CD8-positive, alpha-beta memory T cell (primary cell): ENCODE measurements at regions not wholly inside any gene's neighbourhood (a gene's known extent, or its start where the extent isn't known, plus 50 kb on each side); places are given as distances from the start of the nearest gene placed in this dataset.

ENCODE experiments used
- CTCF ChIA-PET: fragments of 350-600 bp; sonication (Branson Sonifier 250); formaldehyde crosslinking; loops from one replicate; lab custom pipeline; 2021; ENCODE audit warnings: antibody characterized with exemption; lab: Charles Lee
- POLR2A ChIA-PET: fragments of 350-600 bp; sonication (Branson Sonifier 250); formaldehyde crosslinking; loops from one replicate; lab custom pipeline; 2021; ENCODE audit warnings: antibody characterized with exemption; lab: Charles Lee
- DNase-seq, 5 donors: peaks; one replicate each; pipeline versions ENCODE4 v3.0.0 to v3.0.0-alpha.2; 2020 to 2022; ENCODE audit warnings: mixed read lengths in 1 of 5
- H3K27ac ChIP-seq: one replicate; pipeline ENCODE4 v1.7.0; 2013; ENCODE audit warnings: low read depth, mild to moderate bottlenecking, low read length, moderate library complexity
- H3K27me3 ChIP-seq: 2 replicates; pipeline ENCODE4 v1.7.0; 2013; ENCODE audit warnings: low read length, mild to moderate bottlenecking; ENCODE audit not compliant: insufficient read depth, poor library complexity, severe bottlenecking
- H3K36me3 ChIP-seq: 2 replicates; pipeline ENCODE4 v1.7.0; 2013; ENCODE audit warnings: mild to moderate bottlenecking, low read length, moderate library complexity; ENCODE audit not compliant: insufficient read depth
- H3K4me1 ChIP-seq: 2 replicates; pipeline ENCODE4 v1.7.0; 2013; ENCODE audit warnings: mild to moderate bottlenecking, low read length, moderate library complexity; ENCODE audit not compliant: insufficient read depth
- H3K4me3 ChIP-seq: 2 replicates; pipeline ENCODE4 v1.7.0; 2013; ENCODE audit warnings: mild to moderate bottlenecking, low read length
- H3K9me3 ChIP-seq: 2 replicates; pipeline ENCODE4 v1.7.0; 2013; ENCODE audit warnings: mild to moderate bottlenecking, low read length
- H3K27ac Mint-ChIP-seq, 8 donors: one replicate each; pipeline ENCODE4 v1.8.0; 2020 to 2021; ENCODE audit warnings: mixed read lengths in 8 of 8, mild to moderate bottlenecking in 6 of 8, inconsistent platforms in 3 of 8, moderate library complexity in 3 of 8
- H3K27me3 Mint-ChIP-seq, 2 donors: one replicate each; pipeline ENCODE4 v1.8.0; 2020 to 2021; ENCODE audit warnings: mixed read lengths in 2 of 2, mild to moderate bottlenecking in 1 of 2, moderate library complexity in 1 of 2
- H3K36me3 Mint-ChIP-seq, 3 donors: one replicate each; pipeline ENCODE4 v1.8.0; 2020 to 2021; ENCODE audit warnings: mixed read lengths in 3 of 3, inconsistent platforms in 1 of 3, mild to moderate bottlenecking in 1 of 3
- H3K4me1 Mint-ChIP-seq, 3 donors: one replicate each; pipeline ENCODE4 v1.8.0; 2020 to 2021; ENCODE audit warnings: mixed read lengths in 3 of 3, inconsistent platforms in 1 of 3, mild to moderate bottlenecking in 1 of 3
- H3K4me3 Mint-ChIP-seq, 7 donors: one replicate each; pipeline ENCODE4 v1.8.0; 2020 to 2021; ENCODE audit warnings: mixed read lengths in 7 of 7, mild to moderate bottlenecking in 6 of 7, moderate library complexity in 4 of 7, inconsistent platforms in 2 of 7
- H3K9me3 Mint-ChIP-seq, 5 donors: one replicate each; pipeline ENCODE4 v1.8.0; 2020 to 2022; ENCODE audit warnings: mixed read lengths in 5 of 5, mild to moderate bottlenecking in 3 of 5, moderate library complexity in 2 of 5, inconsistent platforms in 1 of 5

- Mint-ChIP-seq H3K27me3 (peaks cover 0 to 3% of the 10 kb centered on the region in 2 donors), H3K36me3 (no peaks in the 10 kb centered on the region), H3K27ac (peak overlapping the region; percentile 77 to 93 (median 86)), H3K9me3 (no peaks in the 10 kb centered on the region), H3K4me3 (peak overlapping the region; percentile 13 to 58 (median 53)), H3K4me1 (peaks cover 33 to 51% (median 38%) of the 10 kb centered on the region in 3 donors)
- H3K4me1 ChIP-seq: peaks cover 38% of the 10 kb centered on the region
- H3K4me3 ChIP-seq: no peak overlapping the region
- ChIA-PET CTCF (interaction anchor here (1.2 kb wide), 1 partner anchor 40 kb away, joined by 4 read pairs; no protein-coding TSS in a partner anchor), POLR2A (no interaction called here)
- H3K27me3 ChIP-seq: no peaks in the 10 kb centered on the region
- H3K9me3 ChIP-seq: no peaks in the 10 kb centered on the region
- DNase-seq: peak in 4 of 5 donors; percentile 9 to 52 (median 38)
- H3K36me3 ChIP-seq: no peaks in the 10 kb centered on the region
- H3K27ac ChIP-seq: no peak overlapping the region
Observed at GRCh38 chr2:217610401-217610814, 392.4 kb downstream of the TNS1 start.

DNA sequence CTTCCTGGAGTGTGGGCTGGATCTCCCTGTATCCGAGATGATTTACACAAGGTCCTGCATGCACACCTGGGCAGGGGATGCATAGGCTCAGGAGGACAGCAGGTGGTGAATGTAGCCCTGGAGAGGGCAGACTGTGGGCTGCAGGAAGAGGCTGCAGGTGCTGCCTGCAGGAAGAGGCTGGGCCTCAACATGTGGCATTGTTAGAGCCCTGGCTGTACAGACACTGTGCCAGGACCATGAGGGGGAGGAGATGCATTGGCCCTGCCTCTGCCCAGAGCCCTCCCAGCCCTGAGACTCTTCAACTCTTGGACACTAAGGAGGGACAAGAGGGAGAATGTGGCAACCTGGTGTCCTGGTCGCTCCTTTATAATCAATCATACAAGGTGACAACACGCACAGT lies 392.8 kb downstream of the TNS1 start:
- no peak for DNase-seq
- Histone ChIP-seq H3K9me3 (no peaks in the 10 kb centered on the region), H3K4me1 (peaks cover 38% of the 10 kb centered on the region), H3K36me3 (no peaks in the 10 kb centered on the region), H3K27ac (no peak overlapping the region), H3K27me3 (no peaks in the 10 kb centered on the region), H3K4me3 (no peak overlapping the region)
- Mint-ChIP-seq H3K4me3 (peak overlapping the region in 3 of 7 donors; percentile 53 to 58 (median 55)), H3K36me3 (no peaks in the 10 kb centered on the region), H3K27ac (peak overlapping the region in 7 of 8 donors; percentile 77 to 93 (median 83)), H3K4me1 (peaks cover 33 to 51% (median 38%) of the 10 kb centered on the region in 3 donors), H3K27me3 (peaks cover 3 to 4% of the 10 kb centered on the region in 2 donors), H3K9me3 (no peaks in the 10 kb centered on the region)
- ChIA-PET CTCF (no interaction called here), POLR2A (no interaction called here)

- H3K4me1 Mint-ChIP-seq: peaks cover 25 to 41% (median 29%) of the 10 kb centered on the region in 3 donors
- CTCF ChIA-PET: no interaction called here
- no peak for DNase-seq
- H3K9me3 Mint-ChIP-seq: no peaks in the 10 kb centered on the region
- Histone ChIP-seq H3K9me3 (no peaks in the 10 kb centered on the region), H3K4me1 (peaks cover 27% of the 10 kb centered on the region), H3K4me3 (no peak overlapping the region), H3K27ac (no peak overlapping the region), H3K36me3 (no peaks in the 10 kb centered on the region), H3K27me3 (no peaks in the 10 kb centered on the region)
- H3K27me3 Mint-ChIP-seq: peaks cover 5 to 6% of the 10 kb centered on the region in 2 donors
- no peak overlapping the region for H3K4me3 Mint-ChIP-seq
- POLR2A ChIA-PET: no interaction called here
- no peaks in the 10 kb centered on the region for H3K36me3 Mint-ChIP-seq
- peak overlapping the region in 2 of 8 donors; percentile 17 to 43 for H3K27ac Mint-ChIP-seq
Observed at GRCh38 chr2:217606296-217606695, 396.5 kb downstream of the TNS1 start.

GRCh38 chr2:217604527-217605194 lies 398.1 kb downstream of the TNS1 start:
- ChIA-PET CTCF (no interaction called here), POLR2A (no interaction called here)
- Histone ChIP-seq H3K9me3 (no peaks in the 10 kb centered on the region), H3K27ac (no peak overlapping the region), H3K4me3 (no peak overlapping the region), H3K4me1 (peaks cover 11% of the 10 kb centered on the region), H3K27me3 (no peaks in the 10 kb centered on the region), H3K36me3 (no peaks in the 10 kb centered on the region)
- Mint-ChIP-seq H3K4me1 (peaks cover 9 to 25% (median 12%) of the 10 kb centered on the region in 3 donors), H3K36me3 (peaks cover 0 to 1% (median 0%) of the 10 kb centered on the region in 3 donors), H3K9me3 (no peaks in the 10 kb centered on the region), H3K4me3 (no peak overlapping the region), H3K27me3 (peaks cover 5 to 10% of the 10 kb centered on the region in 2 donors), H3K27ac (no peak overlapping the region)
- DNase-seq: no peak

DNA sequence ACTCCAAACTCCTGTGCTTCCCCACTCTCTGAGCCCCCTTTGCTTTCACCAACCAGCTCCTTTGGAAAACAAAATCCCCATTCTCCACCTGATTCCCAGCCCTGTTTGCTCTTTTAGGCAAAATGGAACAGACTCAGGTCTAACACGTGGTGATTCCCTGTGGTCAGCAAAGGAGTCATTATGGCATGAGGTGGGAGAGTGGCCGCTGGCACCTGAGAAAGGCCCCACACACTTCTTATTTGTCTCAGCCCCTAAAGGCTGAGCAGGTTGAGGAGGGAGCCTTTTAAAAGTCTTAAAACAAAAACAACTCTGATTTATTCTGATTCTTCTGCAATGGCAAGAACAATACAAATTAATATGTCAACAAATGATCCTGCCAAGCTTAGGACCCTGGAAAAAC lies 401.2 kb downstream of the TNS1 start:
- Histone ChIP-seq H3K27me3 (no peaks in the 10 kb centered on the region), H3K9me3 (no peaks in the 10 kb centered on the region), H3K4me3 (no peak overlapping the region), H3K4me1 (peaks cover 6% of the 10 kb centered on the region), H3K27ac (no peak overlapping the region), H3K36me3 (no peaks in the 10 kb centered on the region)
- Mint-ChIP-seq H3K4me3 (no peak overlapping the region), H3K27ac (no peak overlapping the region), H3K36me3 (peaks cover 0 to 4% (median 0%) of the 10 kb centered on the region in 3 donors), H3K9me3 (peaks cover 0 to 2% (median 0%) of the 10 kb centered on the region in 5 donors), H3K27me3 (peaks cover 7 to 14% of the 10 kb centered on the region in 2 donors), H3K4me1 (peaks cover 4 to 6% (median 5%) of the 10 kb centered on the region in 3 donors)
- ChIA-PET POLR2A (no interaction called here), CTCF (no interaction called here)
- no peak for DNase-seq

- Mint-ChIP-seq H3K4me3 (no peak overlapping the region), H3K27me3 (peaks cover 5 to 13% of the 10 kb centered on the region in 2 donors), H3K4me1 (no peaks in the 10 kb centered on the region), H3K9me3 (peaks cover 0 to 2% (median 0%) of the 10 kb centered on the region in 5 donors), H3K27ac (no peak overlapping the region), H3K36me3 (peaks cover 0 to 7% (median 0%) of the 10 kb centered on the region in 3 donors)
- Histone ChIP-seq H3K4me3 (no peak overlapping the region), H3K27me3 (no peaks in the 10 kb centered on the region), H3K4me1 (no peaks in the 10 kb centered on the region), H3K27ac (no peak overlapping the region), H3K9me3 (no peaks in the 10 kb centered on the region), H3K36me3 (no peaks in the 10 kb centered on the region)
- POLR2A ChIA-PET: no interaction called here
- DNase-seq: no peak
- CTCF ChIA-PET: no interaction called here
Observed at GRCh38 chr2:217599906-217600305, 402.9 kb downstream of the TNS1 start.

- H3K36me3 ChIP-seq: no peaks in the 10 kb centered on the region
- CTCF ChIA-PET: no interaction called here
- Mint-ChIP-seq H3K36me3 (peaks cover 0 to 7% (median 0%) of the 10 kb centered on the region in 3 donors), H3K9me3 (peaks cover 0 to 2% (median 0%) of the 10 kb centered on the region in 5 donors), H3K4me3 (no peak overlapping the region), H3K27me3 (peaks cover 5 to 12% of the 10 kb centered on the region in 2 donors), H3K27ac (no peak overlapping the region), H3K4me1 (no peaks in the 10 kb centered on the region)
- POLR2A ChIA-PET: no interaction called here
- H3K4me1 ChIP-seq: no peaks in the 10 kb centered on the region
- no peak overlapping the region for H3K27ac ChIP-seq
- H3K9me3 ChIP-seq: no peaks in the 10 kb centered on the region
- H3K27me3 ChIP-seq: no peaks in the 10 kb centered on the region
- H3K4me3 ChIP-seq: no peak overlapping the region
- DNase-seq: no peak
Observed at GRCh38 chr2:217597681-217598080, 405.1 kb downstream of the TNS1 start.

GRCh38 chr2:217597145-217597544 lies 405.6 kb downstream of the TNS1 start:
- ChIA-PET CTCF (no interaction called here), POLR2A (no interaction called here)
- H3K4me3 Mint-ChIP-seq: no peak overlapping the region
- no peak overlapping the region for H3K4me3 ChIP-seq
- peaks cover 0 to 7% (median 0%) of the 10 kb centered on the region in 3 donors for H3K36me3 Mint-ChIP-seq
- no peak overlapping the region for H3K27ac ChIP-seq
- no peaks in the 10 kb centered on the region for H3K9me3 ChIP-seq
- no peak for DNase-seq
- no peaks in the 10 kb centered on the region for H3K27me3 ChIP-seq
- H3K36me3 ChIP-seq: no peaks in the 10 kb centered on the region
- H3K4me1 Mint-ChIP-seq: no peaks in the 10 kb centered on the region
- H3K9me3 Mint-ChIP-seq: peaks cover 0 to 2% (median 0%) of the 10 kb centered on the region in 5 donors
- H3K4me1 ChIP-seq: no peaks in the 10 kb centered on the region
- peaks cover 5 to 12% of the 10 kb centered on the region in 2 donors for H3K27me3 Mint-ChIP-seq
- H3K27ac Mint-ChIP-seq: no peak overlapping the region
